Adipocyte (in vitro differentiated cells): ENCODE measurements at regions not wholly inside any gene's neighbourhood (a gene's known extent, or its start where the extent isn't known, plus 50 kb on each side); places are given as distances from the start of the nearest gene placed in this dataset.
"Not testable (repeated sequence)": the region's sequence is repeated elsewhere in the genome, so short reads cannot be mapped to it uniquely, and the experiment has no call there.

ENCODE experiments used
- DNase-seq: peaks from one replicate; pipeline ENCODE4 v3.0.0-alpha.2; 2015; ENCODE audit warnings: low read depth
- H3K27me3 ChIP-seq: replicated peaks from 2 replicates; pipeline ENCODE4 v1.7.0; 2013; ENCODE audit warnings: mild to moderate bottlenecking, low read length, moderate library complexity; ENCODE audit not compliant: control insufficient read depth, insufficient read depth
- H3K36me3 ChIP-seq: 2 replicates; pipeline ENCODE4 v1.7.0; 2013; ENCODE audit warnings: low read length, mild to moderate bottlenecking, moderate library complexity; ENCODE audit not compliant: control insufficient read depth, insufficient read depth, severe bottlenecking
- H3K4me1 ChIP-seq: 2 replicates; pipeline ENCODE4 v1.7.0; 2013; ENCODE audit warnings: mild to moderate bottlenecking, low read length, moderate library complexity; ENCODE audit not compliant: control insufficient read depth, insufficient read depth
- H3K4me3 ChIP-seq: 2 replicates; pipeline ENCODE4 v1.7.0; 2013; ENCODE audit warnings: mild to moderate bottlenecking, low read length, moderate library complexity
- H3K9ac ChIP-seq: 2 replicates; pipeline ENCODE4 v1.7.0; 2013; ENCODE audit warnings: mild to moderate bottlenecking, low read length, moderate library complexity
- H3K9me3 ChIP-seq: 2 replicates; pipeline ENCODE4 v1.7.0; 2013; ENCODE audit warnings: mild to moderate bottlenecking, low read length, moderate library complexity; ENCODE audit not compliant: control insufficient read depth

- H3K27me3 ChIP-seq: no peaks in the 10 kb centered on the region
- no peaks in the 10 kb centered on the region for H3K36me3 ChIP-seq
- no peak overlapping the region for H3K4me3 ChIP-seq
- H3K9ac ChIP-seq: no peak overlapping the region
- DNase-seq: peak; percentile 4
- H3K9me3 ChIP-seq: peaks cover 13% of the 10 kb centered on the region
- H3K4me1 ChIP-seq: no peaks in the 10 kb centered on the region
Observed at GRCh38 chr1:60847391-60847790, 235.0 kb upstream of the NFIA start.

DNA sequence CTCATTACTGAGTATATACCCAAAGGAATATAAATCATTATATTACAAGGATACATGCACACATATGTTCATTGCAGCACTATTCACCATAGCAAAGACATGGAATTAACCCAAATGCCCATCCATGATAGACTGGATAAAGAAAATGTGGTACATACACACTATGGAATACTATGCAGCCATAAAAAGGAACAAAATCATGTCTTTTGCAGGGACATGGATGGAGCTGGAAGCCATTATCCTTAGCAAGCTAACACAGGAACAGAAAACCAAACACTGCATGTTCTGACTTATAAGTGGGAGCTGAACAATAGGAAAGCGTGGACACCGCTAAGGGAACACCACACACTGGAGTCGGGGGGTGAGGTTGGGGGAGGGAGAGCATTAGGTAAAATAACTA lies 236.7 kb upstream of the NFIA start:
- H3K4me1 ChIP-seq, H3K4me3 ChIP-seq, H3K36me3 ChIP-seq, DNase-seq, H3K27me3 ChIP-seq, H3K9ac ChIP-seq: not testable (repeated sequence)
- H3K9me3 ChIP-seq: peaks cover 13% of the 10 kb centered on the region

- Histone ChIP-seq H3K9ac (no peak overlapping the region), H3K9me3 (peaks cover 7% of the 10 kb centered on the region), H3K27me3 (peaks cover 4% of the 10 kb centered on the region), H3K4me3 (no peak overlapping the region), H3K4me1 (no peaks in the 10 kb centered on the region), H3K36me3 (no peaks in the 10 kb centered on the region)
- DNase-seq: no peak
Observed at GRCh38 chr1:60842304-60842703, 240.1 kb upstream of the NFIA start.

GRCh38 chr1:60841116-60842046 lies 241.0 kb upstream of the NFIA start:
- no peak for DNase-seq
- Histone ChIP-seq H3K4me1 (no peaks in the 10 kb centered on the region), H3K27me3 (peaks cover 4% of the 10 kb centered on the region), H3K36me3 (no peaks in the 10 kb centered on the region), H3K9me3 (peaks cover 7% of the 10 kb centered on the region), H3K4me3 (no peak overlapping the region), H3K9ac (no peak overlapping the region)

DNA sequence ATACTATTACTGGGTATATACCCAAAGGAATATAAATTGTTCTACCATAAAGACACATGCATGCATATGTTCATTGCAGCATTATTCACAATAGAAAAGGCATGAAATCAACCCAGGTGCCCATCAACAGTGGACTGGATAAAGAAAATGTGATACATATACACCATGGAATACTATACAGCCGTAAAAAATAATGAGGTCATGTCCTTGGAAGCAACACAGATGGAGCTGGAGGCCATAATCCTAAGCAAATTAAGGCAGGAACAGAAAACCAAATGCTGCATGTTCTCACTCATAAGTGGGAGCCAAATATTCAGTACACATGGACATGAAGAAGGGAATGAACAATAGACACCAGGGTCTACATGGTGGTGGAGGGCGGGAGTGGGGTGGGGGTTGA lies 241.9 kb upstream of the NFIA start:
- not testable (repeated sequence) for H3K27me3 ChIP-seq, H3K4me3 ChIP-seq, H3K4me1 ChIP-seq, H3K9ac ChIP-seq, H3K36me3 ChIP-seq, H3K9me3 ChIP-seq, DNase-seq

GRCh38 chr1:60835649-60836048 lies 246.7 kb upstream of the NFIA start:
- Histone ChIP-seq H3K9ac (no peak overlapping the region), H3K9me3 (peaks cover 3% of the 10 kb centered on the region), H3K36me3 (no peaks in the 10 kb centered on the region), H3K27me3 (peaks cover 4% of the 10 kb centered on the region), H3K4me1 (no peaks in the 10 kb centered on the region), H3K4me3 (no peak overlapping the region)
- DNase-seq: no peak

GRCh38 chr1:60833173-60833572 lies 249.2 kb upstream of the NFIA start:
- no peak for DNase-seq
- H3K36me3 ChIP-seq: no peaks in the 10 kb centered on the region
- no peak overlapping the region for H3K4me3 ChIP-seq

GRCh38 chr1:60832367-60832766 lies 250.0 kb upstream of the NFIA start:
- DNase-seq: no peak

More at GRCh38 chr1:60833173-60833572, 249.2 kb upstream of the NFIA start:
- Histone ChIP-seq H3K27me3 (no peaks in the 10 kb centered on the region), H3K9me3 (peaks cover 3% of the 10 kb centered on the region), H3K4me1 (no peaks in the 10 kb centered on the region), H3K9ac (no peak overlapping the region)

DNA sequence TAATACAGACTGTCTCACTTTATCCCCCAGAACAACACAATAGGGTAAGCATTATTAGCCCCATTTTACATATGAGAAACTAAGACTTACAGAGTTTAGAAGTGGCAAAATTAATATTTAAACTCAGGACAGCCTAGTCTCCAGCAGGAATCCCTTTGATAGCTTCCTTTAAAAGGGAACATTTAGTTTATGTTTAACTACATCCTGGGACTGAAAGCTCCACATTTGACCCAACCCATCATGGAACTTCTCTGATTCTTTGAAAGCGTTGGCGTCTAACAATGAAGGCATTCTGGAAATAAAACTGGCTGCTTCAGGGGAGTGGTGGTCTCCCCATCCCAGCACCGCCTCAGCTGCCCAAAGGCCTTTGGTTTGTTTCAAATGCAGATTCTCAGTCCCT lies 250.6 kb upstream of the NFIA start:
- H3K9ac ChIP-seq: no peak overlapping the region
- no peaks in the 10 kb centered on the region for H3K36me3 ChIP-seq
- no peak for DNase-seq

More at GRCh38 chr1:60832367-60832766, 250.0 kb upstream of the NFIA start:
- Histone ChIP-seq H3K9ac (no peak overlapping the region), H3K36me3 (no peaks in the 10 kb centered on the region), H3K4me1 (no peaks in the 10 kb centered on the region), H3K4me3 (no peak overlapping the region), H3K9me3 (peaks cover 3% of the 10 kb centered on the region), H3K27me3 (no peaks in the 10 kb centered on the region)

DNA sequence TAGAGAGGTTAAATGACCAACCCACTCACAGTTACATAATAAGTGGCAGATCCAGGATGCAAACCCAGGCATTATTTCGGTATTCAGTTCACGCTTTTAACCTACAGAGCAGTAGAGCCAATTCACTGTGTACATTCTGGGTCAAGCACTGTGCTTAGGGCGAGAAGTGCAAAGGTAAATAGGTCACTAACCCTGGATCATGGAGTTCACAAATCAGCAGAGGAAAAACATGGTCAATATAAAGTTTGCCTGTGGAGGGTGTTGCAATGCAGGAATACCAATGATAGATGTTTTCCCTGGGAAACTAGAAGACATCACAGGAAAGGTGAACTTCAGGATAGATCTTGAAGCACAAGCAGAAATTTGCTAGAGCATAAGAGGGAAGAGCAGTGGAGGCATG lies 253.4 kb upstream of the NFIA start:
- Histone ChIP-seq H3K4me1 (no peaks in the 10 kb centered on the region), H3K4me3 (no peak overlapping the region), H3K9me3 (no peaks in the 10 kb centered on the region), H3K9ac (no peak overlapping the region), H3K36me3 (no peaks in the 10 kb centered on the region), H3K27me3 (no peaks in the 10 kb centered on the region)
- DNase-seq: no peak

More for the DNA sequence above, 250.6 kb upstream of the NFIA start:
- Histone ChIP-seq H3K27me3 (no peaks in the 10 kb centered on the region), H3K4me1 (no peaks in the 10 kb centered on the region), H3K9me3 (peaks cover 3% of the 10 kb centered on the region), H3K4me3 (no peak overlapping the region)

DNA sequence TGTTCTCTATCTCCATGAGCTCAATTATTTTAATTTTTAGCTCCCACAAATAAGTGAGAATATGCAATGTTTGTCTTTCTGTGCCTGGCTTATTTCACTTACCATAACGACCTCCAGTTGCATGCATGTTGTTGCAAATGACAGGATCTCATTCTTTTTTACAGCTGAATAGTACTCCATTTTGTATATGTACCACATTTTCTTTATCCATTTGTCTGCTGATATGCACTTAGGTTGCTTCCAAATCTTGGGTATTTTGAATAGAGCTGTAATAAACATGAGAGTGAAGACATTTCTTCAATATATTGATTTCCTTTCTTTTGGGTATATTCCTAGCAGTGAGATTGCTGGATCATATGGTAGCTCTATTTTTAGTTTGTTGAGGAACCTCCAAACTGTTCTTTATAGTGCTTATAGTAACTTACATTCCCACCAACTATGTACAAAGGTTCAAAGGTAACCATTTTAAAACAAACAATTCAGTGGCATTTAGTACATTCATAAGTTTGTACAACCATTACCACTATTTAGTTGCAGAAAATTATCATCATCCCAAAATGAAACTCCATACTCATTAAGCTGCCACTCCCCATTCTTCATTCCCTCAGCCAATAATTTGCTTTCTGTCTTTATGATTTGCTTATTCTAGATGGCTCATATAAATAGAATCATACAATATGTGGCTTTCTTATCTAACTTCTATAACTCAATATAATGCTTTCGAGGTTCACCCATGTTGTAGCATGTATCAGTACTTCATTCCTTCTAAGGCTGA lies 255.9 kb upstream of the NFIA start:
- DNase-seq: no peak
- no peaks in the 10 kb centered on the region for H3K36me3 ChIP-seq
- H3K9me3 ChIP-seq: peaks cover under 1% of the 10 kb centered on the region
- no peak overlapping the region for H3K9ac ChIP-seq
- H3K4me3 ChIP-seq: no peak overlapping the region
- H3K4me1 ChIP-seq: no peaks in the 10 kb centered on the region
- no peaks in the 10 kb centered on the region for H3K27me3 ChIP-seq
